ENCODE measurements at regions not wholly inside any gene's neighbourhood (a gene's known extent, or its start where the extent isn't known, plus 50 kb on each side); places are given as distances from the start of the nearest gene placed in this dataset.

GRCh38 chr15:96565266-96565665 lies 234.8 kb downstream of the NR2F2 start:
- TF ChIP-seq POLR2A (IDR thresholded peaks at IDR 0.05; ENCODE audit: low read depth, low read length), result no peak
- no peak for TF ChIP-seq CTCF (IDR thresholded peaks at IDR 0.05; ENCODE audit: extremely low read depth in 1 of 2, insufficient read depth in 1 of 2, low read depth in 1 of 2, low read length in 2 of 2)
- TF ChIP-seq POLR2AphosphoS5 (IDR thresholded peaks at IDR 0.05; ENCODE audit: insufficient read depth, low read depth, low read length), result no peak
- no peak for TF ChIP-seq JUN (IDR thresholded peaks at IDR 0.05; ENCODE audit: borderline replicate concordance, insufficient read depth, insufficient read length, low read depth)
- TF ChIP-seq EZH2 (IDR thresholded peaks at IDR 0.05; ENCODE audit: borderline replicate concordance, low read depth, low read length, severe bottlenecking), result no peak
- no peak for TF ChIP-seq MAX (IDR thresholded peaks at IDR 0.05; ENCODE audit: insufficient read depth, insufficient read length)

Data from endothelial cell of umbilical vein (primary cell).